ENCODE measurements at regions not wholly inside any gene's neighbourhood (a gene's known extent, or its start where the extent isn't known, plus 50 kb on each side); places are given as distances from the start of the nearest gene placed in this dataset.

DNA sequence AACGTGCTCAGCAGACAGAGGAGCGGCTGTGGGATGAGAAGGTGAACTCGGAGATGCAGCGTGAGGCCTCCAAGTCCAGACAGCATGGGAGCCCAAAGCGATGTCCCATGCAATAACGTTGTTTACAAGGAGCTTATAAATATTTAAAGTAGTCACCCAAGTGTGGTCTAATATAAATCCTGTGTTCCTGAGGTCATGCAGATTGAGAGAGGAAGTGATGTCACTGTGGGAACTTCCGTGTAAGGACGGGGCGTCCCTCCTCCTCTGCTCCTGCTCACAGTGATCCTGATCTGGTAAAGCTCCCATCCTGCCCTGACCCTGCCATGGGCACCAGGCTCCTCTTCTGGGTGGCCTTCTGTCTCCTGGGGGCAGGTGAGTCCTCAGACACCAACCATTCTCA lies 94.7 kb upstream of the PRSS58 start:
- no peak overlapping the region for H3K27ac ChIP-seq
- TF ChIP-seq CTCF (IDR thresholded peaks at IDR 0.05) (no peak), ZFX (IDR thresholded peaks at IDR 0.05; ENCODE audit: borderline replicate concordance) (no peak)

DNA sequence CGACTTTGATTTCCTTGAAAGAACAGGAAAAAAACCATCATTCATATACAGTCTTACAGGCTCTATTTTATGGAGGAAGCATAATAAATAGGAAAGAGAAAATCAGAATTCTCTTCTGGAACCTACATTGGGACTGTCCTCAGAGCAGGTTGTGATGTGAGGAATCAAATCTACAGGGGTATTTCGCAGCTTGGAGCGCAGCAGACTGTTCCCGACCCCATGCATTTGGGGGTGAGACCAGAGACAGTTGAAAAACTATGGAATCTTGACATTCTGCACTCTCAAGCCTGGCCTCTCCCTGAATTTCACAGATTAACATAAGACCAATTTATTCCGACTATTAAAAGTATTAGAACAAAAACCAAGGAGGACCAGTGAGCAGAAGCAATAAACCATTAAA lies 93.3 kb upstream of the PRSS58 start:
- TF ChIP-seq CTCF (IDR thresholded peaks at IDR 0.05): no peak
- TF ChIP-seq ZFX (IDR thresholded peaks at IDR 0.05; ENCODE audit: borderline replicate concordance): no peak
- no peak overlapping the region for H3K27ac ChIP-seq

DNA sequence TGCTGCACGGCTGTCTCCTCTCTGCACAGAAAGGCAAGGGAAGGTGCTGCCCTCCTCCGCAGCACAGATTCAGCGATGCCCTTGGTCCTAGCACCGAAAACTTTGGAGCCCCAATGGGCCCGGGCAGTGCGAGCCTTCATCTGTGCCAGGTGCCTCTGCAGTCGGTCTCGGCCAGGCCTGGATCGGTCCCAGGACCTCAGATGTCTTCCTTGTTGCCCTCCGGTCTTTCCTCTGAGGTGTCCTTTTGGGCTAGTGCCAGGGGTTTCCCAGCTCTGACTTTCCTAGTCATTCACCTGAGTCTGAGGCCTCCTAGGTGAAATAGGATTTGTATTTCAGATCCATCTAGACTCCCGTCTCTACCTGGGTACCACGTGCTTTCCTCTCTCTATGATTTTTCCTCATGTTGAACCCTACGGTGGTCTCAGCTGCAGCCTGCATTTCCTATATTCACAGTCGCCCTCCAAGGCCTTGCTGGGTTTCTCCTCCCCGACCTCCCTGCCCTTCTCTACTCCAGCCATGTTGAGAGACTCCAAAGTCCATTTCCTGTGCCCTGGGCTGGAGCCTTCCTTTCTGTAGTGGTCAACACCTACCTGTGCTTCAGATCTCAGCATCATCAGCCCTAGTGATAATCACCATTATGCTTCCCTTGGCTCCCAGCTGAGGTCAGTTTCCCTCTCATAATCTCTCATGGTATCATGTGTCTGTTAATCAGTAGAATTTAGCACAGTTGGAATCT lies 92.0 kb upstream of the PRSS58 start:
- TF ChIP-seq CTCF (IDR thresholded peaks at IDR 0.05) (no peak), ZFX (IDR thresholded peaks at IDR 0.05; ENCODE audit: borderline replicate concordance) (no peak)
- no peak overlapping the region for H3K27ac ChIP-seq

DNA sequence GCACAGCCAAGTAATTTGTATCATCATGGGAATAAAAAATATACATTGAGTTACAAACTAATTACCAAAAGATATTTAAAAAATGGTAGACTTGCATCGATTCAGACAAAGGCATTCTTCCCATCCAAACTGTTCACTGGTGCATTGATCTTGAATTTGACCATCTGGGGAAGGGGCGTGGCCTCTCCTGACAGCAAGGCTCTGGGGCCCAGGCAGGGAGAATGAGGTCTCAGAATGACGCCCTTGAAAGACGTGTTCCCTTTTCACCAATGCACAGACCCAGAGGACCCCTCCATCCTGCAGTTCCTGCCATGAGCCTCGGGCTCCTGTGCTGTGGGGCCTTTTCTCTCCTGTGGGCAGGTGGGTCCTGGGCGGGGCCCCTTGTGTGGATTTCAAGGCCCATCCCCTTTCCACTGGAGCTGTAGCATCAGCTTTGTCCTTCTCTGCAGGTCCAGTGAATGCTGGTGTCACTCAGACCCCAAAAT lies 91.1 kb upstream of the PRSS58 start:
- TF ChIP-seq CTCF (IDR thresholded peaks at IDR 0.05) (no peak), ZFX (IDR thresholded peaks at IDR 0.05; ENCODE audit: borderline replicate concordance) (no peak)
- H3K27ac ChIP-seq: no peak overlapping the region

- no peak for TF ChIP-seq CTCF (IDR thresholded peaks at IDR 0.05)
- no peak for TF ChIP-seq ZFX (IDR thresholded peaks at IDR 0.05; ENCODE audit: borderline replicate concordance)
- no peak overlapping the region for H3K27ac ChIP-seq
Observed at GRCh38 chr7:142348100-142348499, 90.2 kb upstream of the PRSS58 start.

DNA sequence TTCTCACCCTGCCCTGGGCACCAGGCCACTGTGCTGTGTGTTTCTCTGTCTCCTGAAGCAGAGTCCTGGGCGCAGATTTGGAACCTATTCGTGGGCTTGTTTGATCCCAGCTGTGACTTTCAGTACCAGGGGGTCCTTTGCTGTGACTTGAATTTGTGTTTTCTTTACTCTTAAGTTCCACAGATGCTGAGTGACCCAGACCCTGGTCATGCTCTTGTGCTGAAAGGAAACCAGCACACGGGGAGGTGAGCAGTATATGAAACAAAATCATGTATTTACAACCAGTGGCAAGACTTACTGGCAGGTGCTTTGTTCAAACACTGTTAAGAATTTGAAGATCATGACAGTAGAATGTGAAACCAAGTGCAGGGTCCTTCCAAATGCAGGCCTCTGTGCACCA lies 89.2 kb upstream of the PRSS58 start:
- no peak for TF ChIP-seq CTCF (IDR thresholded peaks at IDR 0.05)
- no peak for TF ChIP-seq ZFX (IDR thresholded peaks at IDR 0.05; ENCODE audit: borderline replicate concordance)
- no peak overlapping the region for H3K27ac ChIP-seq

- H3K27ac ChIP-seq: no peak overlapping the region
- TF ChIP-seq ZFX (IDR thresholded peaks at IDR 0.05; ENCODE audit: borderline replicate concordance) (no peak), CTCF (IDR thresholded peaks at IDR 0.05) (no peak)
Observed at GRCh38 chr7:142345811-142346210, 88.0 kb upstream of the PRSS58 start.

Data from 22Rv1 (cell line).